EH (cell line): ENCODE measurements at regions not wholly inside any gene's neighbourhood (a gene's known extent, or its start where the extent isn't known, plus 50 kb on each side); places are given as distances from the start of the nearest gene placed in this dataset.
A peak's percentile ranks its signal among the peaks of the same experiment; 100 is the strongest.
"Not testable (repeated sequence)": the region's sequence is repeated elsewhere in the genome, so short reads cannot be mapped to it uniquely, and the experiment has no call there.

Source experiments
- DNase-seq: peaks from one replicate; pipeline ENCODE4 v3.0.0-alpha.2; 2015; ENCODE audit warnings: low read depth

GRCh38 chr2:113386780-113387433 lies 50.6 kb upstream of the ZNG1B start:
- DNase-seq: not testable (repeated sequence)

DNA sequence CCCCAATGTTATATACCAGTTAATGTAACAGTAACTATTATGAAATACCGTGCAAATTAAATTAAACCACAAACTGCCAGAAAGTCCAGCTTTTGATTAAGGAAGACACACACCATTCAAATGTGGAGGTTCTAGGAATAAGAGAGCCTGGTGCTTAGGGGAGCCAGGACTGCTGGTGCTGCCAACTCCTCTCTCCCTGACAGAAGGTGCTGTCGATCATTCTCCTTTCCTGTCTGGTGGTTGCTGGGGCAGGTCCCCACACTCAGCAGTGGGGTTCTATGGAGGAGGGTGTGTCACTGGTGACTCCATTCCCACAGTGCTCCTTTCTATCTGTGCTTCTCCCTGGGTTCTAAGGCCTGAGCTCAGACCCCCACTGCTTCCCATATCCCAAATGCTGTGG lies 57.9 kb upstream of the ZNG1B start:
- not testable (repeated sequence) for DNase-seq

- no peak for DNase-seq
Measured at GRCh38 chr2:113376913-113377445, 60.5 kb upstream of the ZNG1B start.

- DNase-seq: no peak
Measured at GRCh38 chr2:113376253-113376912, 61.1 kb upstream of the ZNG1B start.

DNA sequence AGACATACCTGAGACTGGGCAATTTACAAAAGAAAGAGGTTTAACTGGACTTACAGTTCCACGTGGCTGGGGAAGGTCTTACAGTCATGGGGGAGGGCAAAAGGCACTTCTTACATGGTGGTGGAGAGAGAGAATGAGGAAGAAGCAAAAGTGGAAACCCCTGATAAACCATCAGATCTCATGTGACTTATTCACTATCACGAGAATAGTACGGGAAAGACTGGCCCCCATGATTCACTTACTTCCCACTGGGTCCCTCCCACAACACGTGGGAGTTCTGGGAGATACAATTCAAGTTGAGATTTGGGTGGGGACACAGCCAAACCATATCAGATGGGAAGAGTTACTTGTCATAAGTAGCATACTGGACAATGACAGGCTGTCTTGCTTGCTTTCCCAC lies 62.6 kb upstream of the ZNG1B start:
- DNase-seq: not testable (repeated sequence)

GRCh38 chr2:113372258-113372834 lies 65.1 kb upstream of the ZNG1B start:
- DNase-seq: peak; percentile 27

DNA sequence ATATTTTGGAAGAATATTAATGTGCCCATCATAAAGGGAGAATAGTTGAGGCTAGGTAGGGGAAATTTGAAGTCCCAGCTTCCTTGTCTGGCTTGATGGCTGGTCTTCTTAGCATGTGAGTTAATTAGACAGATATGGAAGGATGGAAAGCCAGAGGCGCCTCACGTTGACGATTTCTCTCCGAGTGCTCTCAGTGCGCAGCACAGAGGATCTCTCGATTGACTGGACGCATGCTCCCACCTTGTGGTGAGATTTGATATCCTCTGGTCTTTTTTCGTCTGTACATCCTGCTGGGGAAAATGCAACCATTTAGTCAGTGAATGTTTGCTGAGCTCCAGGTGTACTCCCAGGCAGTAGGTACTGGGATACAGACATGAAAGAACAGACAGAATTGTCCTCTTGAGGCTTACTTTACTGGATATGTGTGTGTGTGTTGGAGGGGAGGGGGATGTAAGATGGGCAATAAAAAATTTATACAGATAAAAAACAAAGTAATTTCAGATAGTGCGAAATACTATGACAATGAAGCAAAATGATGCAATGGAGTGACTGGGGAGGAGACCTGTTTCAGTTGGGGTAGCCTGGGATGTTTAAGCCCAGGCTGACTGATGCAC lies 66.9 kb upstream of the ZNG1B start:
- DNase-seq: peak; percentile 83

DNA sequence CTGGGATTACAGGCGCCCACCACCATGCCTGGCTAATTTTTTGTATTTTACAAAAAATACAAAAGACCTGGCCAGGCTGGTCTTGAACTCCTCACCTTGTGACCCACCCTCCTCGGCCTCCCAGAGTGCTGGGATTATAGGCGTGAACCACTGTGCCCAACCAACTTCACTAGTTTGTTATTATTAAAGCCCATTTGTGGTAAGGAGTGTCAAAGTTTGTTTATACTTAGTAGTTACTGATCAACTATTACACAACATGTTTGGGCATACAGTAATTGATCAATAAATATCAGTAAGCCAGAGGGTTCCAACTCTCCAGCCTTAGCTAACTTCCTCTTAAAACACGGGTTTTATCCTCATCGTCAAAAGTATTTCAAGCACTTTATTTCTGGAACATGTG lies 67.5 kb upstream of the ZNG1B start:
- DNase-seq: no peak

DNA sequence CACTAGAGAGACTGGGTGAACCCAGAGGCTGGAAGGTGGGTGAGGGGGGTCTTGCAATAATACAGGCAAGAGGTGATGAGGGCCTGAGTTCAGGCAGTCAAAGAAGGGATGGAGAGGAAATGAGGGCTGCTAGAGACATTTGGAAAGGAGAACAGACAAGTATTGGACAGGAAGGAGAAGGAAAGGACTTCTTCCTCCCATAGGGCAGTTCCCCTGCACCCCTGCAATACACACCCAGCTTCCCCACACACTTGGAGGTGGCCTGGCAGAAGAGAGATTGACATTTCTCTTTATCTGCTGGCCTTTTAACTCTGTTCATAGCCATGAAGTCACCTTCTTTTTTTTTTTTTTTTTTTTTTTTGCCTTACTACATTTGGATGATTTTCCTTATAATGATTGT lies 68.9 kb upstream of the ZNG1B start:
- not testable (repeated sequence) for DNase-seq

DNA sequence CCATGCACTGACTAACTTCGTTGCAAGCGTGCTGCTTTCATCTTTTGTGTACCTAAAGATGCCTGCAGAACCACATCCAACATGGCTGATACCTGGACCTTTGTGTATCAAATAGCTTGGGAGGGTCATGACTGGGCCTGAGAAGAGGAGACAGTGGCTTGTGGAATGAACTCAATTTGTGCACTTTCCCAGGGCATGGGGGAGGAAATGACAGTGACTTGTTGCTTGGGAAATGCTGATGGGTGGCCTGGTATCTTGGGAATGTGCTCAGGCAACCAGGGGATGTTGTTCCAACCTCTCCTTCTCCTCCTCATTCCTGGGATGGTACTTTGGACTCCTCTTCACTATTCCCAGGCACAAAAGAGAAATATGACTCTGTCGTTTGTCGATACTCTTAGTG lies 70.7 kb upstream of the ZNG1B start:
- DNase-seq: peak; percentile 82

GRCh38 chr2:113365791-113366190 lies 71.7 kb upstream of the ZNG1B start:
- not testable (repeated sequence) for DNase-seq

DNA sequence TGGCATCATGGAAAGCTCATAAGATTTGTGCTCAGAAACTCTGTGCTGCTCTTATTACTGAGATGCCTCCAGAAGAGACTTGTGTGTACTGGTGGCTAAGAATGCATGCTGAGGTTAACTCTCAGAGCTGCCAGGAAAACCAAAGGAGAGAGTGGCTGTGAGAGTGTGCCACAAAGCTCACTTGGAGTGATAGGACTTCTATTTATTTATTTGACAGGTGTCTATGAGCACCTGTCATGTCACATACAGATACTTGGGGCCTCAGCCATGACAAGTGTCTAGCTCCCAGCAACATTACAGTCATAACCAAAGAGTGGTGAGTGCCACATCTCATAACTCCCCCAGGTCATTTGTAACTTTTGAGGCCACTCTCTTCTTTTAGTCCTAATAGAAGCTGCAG lies 72.2 kb upstream of the ZNG1B start:
- not testable (repeated sequence) for DNase-seq

- no peak for DNase-seq
Measured at GRCh38 chr2:113361051-113361450, 76.4 kb upstream of the ZNG1B start.

DNA sequence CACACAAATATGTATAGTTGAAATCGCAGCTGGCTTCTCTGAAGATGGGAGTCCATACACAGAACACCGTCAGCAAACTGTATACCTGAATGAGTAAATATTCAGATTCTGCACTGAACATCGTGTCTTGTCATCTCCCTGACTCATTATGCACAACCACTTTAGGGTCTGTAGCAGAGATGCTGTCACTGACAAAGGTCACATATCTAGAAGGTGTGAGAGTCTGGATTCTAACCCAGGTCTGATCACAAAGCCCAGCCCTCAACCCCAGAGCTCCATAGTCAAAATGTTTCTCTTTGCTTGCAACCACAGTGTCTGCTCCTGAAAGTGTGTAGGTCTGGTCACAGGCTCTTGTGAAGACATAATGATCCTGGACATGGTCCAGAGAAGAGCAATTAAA lies 78.3 kb upstream of the PAX8 start:
- DNase-seq: no peak

DNA sequence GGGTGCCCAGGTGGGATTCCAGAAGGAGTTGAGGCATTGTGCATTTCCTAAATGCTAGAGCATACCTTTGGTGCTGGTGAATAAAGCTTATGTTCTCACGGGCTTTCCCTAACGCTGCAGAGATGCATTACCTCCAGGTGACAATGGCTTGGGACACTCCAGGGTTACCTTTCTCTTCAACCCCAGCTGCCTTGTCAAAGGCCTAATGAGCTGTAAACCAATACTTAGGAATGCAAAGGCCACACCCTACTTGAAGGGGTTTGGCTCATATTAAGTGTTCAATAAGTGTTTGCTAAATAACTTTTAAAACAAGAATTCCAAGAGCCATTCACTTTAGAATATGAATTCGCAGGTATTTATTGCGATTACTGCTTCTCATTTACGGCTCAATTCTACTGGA lies 77.6 kb upstream of the PAX8 start:
- not testable (repeated sequence) for DNase-seq

GRCh38 chr2:113355339-113356015 lies 76.8 kb upstream of the PAX8 start:
- DNase-seq: not testable (repeated sequence)

GRCh38 chr2:113351375-113352355 lies 72.9 kb upstream of the PAX8 start:
- DNase-seq: no peak

GRCh38 chr2:113343800-113344199 lies 65.1 kb upstream of the PAX8 start:
- DNase-seq: not testable (repeated sequence)

GRCh38 chr2:113342650-113343049 lies 63.9 kb upstream of the PAX8 start:
- no peak for DNase-seq

GRCh38 chr2:113341870-113342253 lies 63.1 kb upstream of the PAX8 start:
- not testable (repeated sequence) for DNase-seq
